OCI-LY3 (cell line): ENCODE measurements at regions not wholly inside any gene's neighbourhood (a gene's known extent, or its start where the extent isn't known, plus 50 kb on each side); places are given as distances from the start of the nearest gene placed in this dataset.

Experiments used
- CTCF ChIP-seq: fragments of 200-600, 300-600 bp; sonication (generic); IDR thresholded peaks from 2 replicates; pipeline ENCODE4 v1.5.1; 2014; ENCODE audit warnings: antibody characterized with exemption, low read length, low read depth
- EZH2phosphoT487 ChIP-seq: fragments of 200-600 bp; shearing (Covaris generic); IDR thresholded peaks from 2 replicates; pipeline ENCODE4 v1.6.1; 2018; ENCODE audit warnings: antibody characterized with exemption, mixed run types, low read depth

DNA sequence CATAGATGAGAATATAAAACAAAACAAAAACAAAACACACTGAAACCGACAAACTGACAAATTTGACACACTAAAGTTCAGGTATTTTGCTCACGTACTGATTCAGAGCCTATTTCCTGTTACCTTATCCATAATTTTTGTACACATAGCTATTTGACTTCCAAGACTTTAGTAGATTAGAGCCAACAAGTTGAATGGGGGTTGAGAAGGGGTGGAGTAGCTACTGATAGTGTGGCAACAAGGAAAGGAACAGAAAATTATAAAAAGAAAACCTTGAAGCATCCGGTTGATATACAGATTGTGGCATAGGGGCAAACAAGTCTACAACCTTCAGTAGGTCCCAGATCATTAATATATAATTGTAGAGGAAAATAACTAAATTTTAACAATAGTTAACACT lies 92.3 kb upstream of the RASGEF1B start:
- no peak for TF ChIP-seq CTCF
- no peak for TF ChIP-seq EZH2phosphoT487
